Esophagus muscularis mucosa (tissue), 4 donors: ENCODE measurements at regions not wholly inside any gene's neighbourhood (a gene's known extent, or its start where the extent isn't known, plus 50 kb on each side); places are given as distances from the start of the nearest gene placed in this dataset.

Source experiments
- CTCF ChIP-seq, 3 experiments: fragments of 200-600 bp in 2 of 3; fragments of 450-650 bp in 1 of 3; sonication (generic) in 2 of 3; IDR thresholded peaks; one replicate each; pipeline ENCODE4 v1.5.1; 2017 to 2019; ENCODE audit warnings: antibody characterized with exemption in 3 of 3, mild to moderate bottlenecking in 2 of 3, moderate library complexity in 1 of 3
- EP300 ChIP-seq: sonication (generic); formaldehyde crosslinking; IDR thresholded peaks from one replicate; pipeline ENCODE4 v1.6.1; 2017; ENCODE audit warnings: antibody characterized with exemption
- POLR2A ChIP-seq: fragments of 450-650 bp; IDR thresholded peaks from one replicate; pipeline ENCODE4 v1.6.1; 2017; ENCODE audit warnings: antibody characterized with exemption, moderate library complexity, mild to moderate bottlenecking, low read depth

GRCh38 chr4:25560605-25561004 lies 95.0 kb upstream of the SLC34A2 start:
- no peak for TF ChIP-seq POLR2A
- TF ChIP-seq CTCF (IDR thresholded peaks at IDR 0.05): no peak
- no peak for TF ChIP-seq EP300
